SHP77 treated with DMSO at 0.1 percent for 48 hours (cell line): ENCODE measurements at regions not wholly inside any gene's neighbourhood (a gene's known extent, or its start where the extent isn't known, plus 50 kb on each side); places are given as distances from the start of the nearest gene placed in this dataset.

Experiments used
- DNase-seq: peaks from one replicate; lab custom pipeline; 2025; lab: John Stamatoyannopoulos, UW

- no peak for DNase-seq
Observed at GRCh38 chr5:133829786-133830185, 138.6 kb downstream of the C5orf15 start.

GRCh38 chr5:133828722-133829121, 139.7 kb downstream of the C5orf15 start:
- no peak for DNase-seq

GRCh38 chr5:133827830-133828229, 140.6 kb downstream of the C5orf15 start:
- DNase-seq, result no peak

- no peak for DNase-seq
Observed at GRCh38 chr5:133827011-133827410, 141.4 kb downstream of the C5orf15 start.

- no peak for DNase-seq
Observed at GRCh38 chr5:133825631-133826289, 142.7 kb downstream of the C5orf15 start.

- DNase-seq, result no peak
Observed at GRCh38 chr5:133824661-133825254, 143.7 kb downstream of the C5orf15 start.

- DNase-seq, result no peak
Observed at GRCh38 chr5:133821889-133822288, 146.5 kb downstream of the C5orf15 start.

GRCh38 chr5:133821311-133821741, 147.1 kb downstream of the C5orf15 start:
- DNase-seq, result no peak

- DNase-seq, result no peak
Observed at GRCh38 chr5:133820507-133820906, 147.9 kb downstream of the C5orf15 start.

GRCh38 chr5:133819977-133820471, 148.4 kb downstream of the C5orf15 start:
- DNase-seq, result no peak

- DNase-seq, result no peak
Observed at GRCh38 chr5:133818869-133819600, 149.4 kb downstream of the C5orf15 start.

GRCh38 chr5:133818031-133818431, 150.4 kb downstream of the C5orf15 start:
- DNase-seq, result no peak

- DNase-seq, result no peak
Observed at GRCh38 chr5:133817456-133817855, 151.0 kb downstream of the C5orf15 start.

GRCh38 chr5:133816791-133817190, 151.6 kb downstream of the C5orf15 start:
- no peak for DNase-seq

- DNase-seq, result no peak
Observed at GRCh38 chr5:133814152-133814551, 154.3 kb downstream of the C5orf15 start.

GRCh38 chr5:133811168-133811567, 157.3 kb downstream of the C5orf15 start:
- DNase-seq, result no peak

GRCh38 chr5:133809801-133810200, 158.6 kb downstream of the C5orf15 start:
- DNase-seq, result no peak

GRCh38 chr5:133807348-133807747, 161.1 kb downstream of the C5orf15 start:
- DNase-seq, result no peak

- DNase-seq, result no peak
Observed at GRCh38 chr5:133806847-133807246, 161.6 kb downstream of the C5orf15 start.

GRCh38 chr5:133801955-133802751, 166.3 kb downstream of the C5orf15 start:
- DNase-seq, result no peak

GRCh38 chr5:133801431-133801830, 167.0 kb downstream of the C5orf15 start:
- no peak for DNase-seq

GRCh38 chr5:133799571-133800237, 168.7 kb downstream of the C5orf15 start:
- DNase-seq, result no peak
